Spleen (tissue), 11 donors: ENCODE measurements at regions not wholly inside any gene's neighbourhood (a gene's known extent, or its start where the extent isn't known, plus 50 kb on each side); places are given as distances from the start of the nearest gene placed in this dataset.
A peak's percentile ranks its signal among the peaks of the same experiment; 100 is the strongest.

Source experiments
- DNase-seq: peaks from one replicate; pipeline ENCODE4 v3.0.0-alpha.2; 2020
- H3K27ac ChIP-seq, 8 donors: fragments of 200-600 bp; sonication (generic) in 7 of 8; 1 replicate in 4 of 8; 2 replicates in 4 of 8; pipeline versions ENCODE4 v1.5.0 to v1.8.0; 2016 to 2021; ENCODE audit warnings: inconsistent platforms in 4 of 8, mild to moderate bottlenecking in 4 of 8, moderate library complexity in 1 of 8
- H3K27me3 ChIP-seq, 7 donors: fragments of 200-600 bp; sonication (generic) in 6 of 7; replicated peaks in 1 of 7; 1 replicate in 4 of 7; 2 replicates in 3 of 7; pipeline versions ENCODE4 v1.5.0 to v1.8.0; 2016 to 2021; ENCODE audit warnings: inconsistent platforms in 3 of 7, mild to moderate bottlenecking in 1 of 7
- H3K36me3 ChIP-seq, 6 donors: fragments of 200-600 bp; sonication (generic) in 5 of 6; 1 replicate in 4 of 6; 2 replicates in 2 of 6; pipeline versions ENCODE4 v1.5.0 to v1.8.0; 2016 to 2021; ENCODE audit warnings: inconsistent platforms in 2 of 6
- H3K4me1 ChIP-seq, 6 donors: fragments of 200-600 bp; sonication (generic) in 5 of 6; 1 replicate in 3 of 6; 2 replicates in 3 of 6; pipeline versions ENCODE4 v1.5.0 to v1.8.0; 2016 to 2021; ENCODE audit warnings: inconsistent platforms in 3 of 6
- H3K4me3 ChIP-seq, 8 donors: fragments of 200-600 bp; sonication (generic) in 7 of 8; 1 replicate in 4 of 8; 2 replicates in 4 of 8; pipeline versions ENCODE4 v1.5.0 to v1.8.0; 2016 to 2021; ENCODE audit warnings: inconsistent platforms in 4 of 8, mild to moderate bottlenecking in 4 of 8, moderate library complexity in 2 of 8
- H3K9me3 ChIP-seq, 8 donors: fragments of 200-600 bp; sonication (generic) in 7 of 8; 1 replicate in 4 of 8; 2 replicates in 4 of 8; pipeline versions ENCODE4 v1.5.0 to v1.8.0; 2016 to 2021; ENCODE audit warnings: inconsistent platforms in 4 of 8
- POLR2A ChIP-seq, 3 donors: fragments of 450-650 bp; IDR thresholded peaks; one replicate each; pipeline ENCODE4 v1.5.1; 2017; ENCODE audit warnings: antibody characterized with exemption in 3 of 3, mild to moderate bottlenecking in 1 of 3
- POLR2AphosphoS5 ChIP-seq, 3 donors: sonication (generic); formaldehyde crosslinking; IDR thresholded peaks; one replicate each; pipeline ENCODE4 v1.5.1; 2017; ENCODE audit warnings: antibody characterized with exemption in 3 of 3
- WGBS, 5 donors: extraction: QIAGEN DNeasy Blood & Tissue Kit in 3 of 5; methylation state at CpG; one replicate each; pipeline versions ENCODE4 v1.1.5 to v1.1.7; 2013 to 2018; 5-methylcytosine and 5-hydroxymethylcytosine counted together
- intact Hi-C: fragments of 100-400 bp; cut with DNase I; formaldehyde crosslinking; loops from one replicate; pipeline ENCODE4 v1.15.0; 2023; ENCODE audit warnings: low total_unique reads
- TF ChIP-seq, protein P1 (sequence below), 11 experiments: fragments of 200-600 bp in 7 of 11; fragments of 450-650 bp in 4 of 11; sonication (generic) in 4 of 11; IDR thresholded peaks in 8 of 11; conservative IDR thresholded peaks in 3 of 11; 1 replicate in 7 of 11; 2 replicates in 4 of 11; pipeline versions ENCODE4 v1.4.0 to v1.8.0; 2016 to 2021; ENCODE audit warnings: antibody characterized with exemption in 11 of 11, inconsistent platforms in 4 of 11, mild to moderate bottlenecking in 1 of 11
- donor health status: healthy with polysubstance abuse.
- donor health status: DM: no; HTN: no; CAD: no; lungs with moderate emphysema.
- donor health status: DM: no; HTN: no; CAD: no.
- donor health status: Bipolar disorder and iron deficiency.
- donor health status: healthy.
- donor health status: DM: no; HTN: no; CAD: no.
- donor health status: DM: yes; HTN: yes; CAD: no.

- TF ChIP-seq, protein P1, sequence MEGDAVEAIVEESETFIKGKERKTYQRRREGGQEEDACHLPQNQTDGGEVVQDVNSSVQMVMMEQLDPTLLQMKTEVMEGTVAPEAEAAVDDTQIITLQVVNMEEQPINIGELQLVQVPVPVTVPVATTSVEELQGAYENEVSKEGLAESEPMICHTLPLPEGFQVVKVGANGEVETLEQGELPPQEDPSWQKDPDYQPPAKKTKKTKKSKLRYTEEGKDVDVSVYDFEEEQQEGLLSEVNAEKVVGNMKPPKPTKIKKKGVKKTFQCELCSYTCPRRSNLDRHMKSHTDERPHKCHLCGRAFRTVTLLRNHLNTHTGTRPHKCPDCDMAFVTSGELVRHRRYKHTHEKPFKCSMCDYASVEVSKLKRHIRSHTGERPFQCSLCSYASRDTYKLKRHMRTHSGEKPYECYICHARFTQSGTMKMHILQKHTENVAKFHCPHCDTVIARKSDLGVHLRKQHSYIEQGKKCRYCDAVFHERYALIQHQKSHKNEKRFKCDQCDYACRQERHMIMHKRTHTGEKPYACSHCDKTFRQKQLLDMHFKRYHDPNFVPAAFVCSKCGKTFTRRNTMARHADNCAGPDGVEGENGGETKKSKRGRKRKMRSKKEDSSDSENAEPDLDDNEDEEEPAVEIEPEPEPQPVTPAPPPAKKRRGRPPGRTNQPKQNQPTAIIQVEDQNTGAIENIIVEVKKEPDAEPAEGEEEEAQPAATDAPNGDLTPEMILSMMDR (IDR thresholded peaks at IDR 0.05 in 8 of 11, conservative IDR thresholded peaks at IDR 0.05 in 3 of 11): no peak
- TF ChIP-seq POLR2A (IDR thresholded peaks at IDR 0.05) (no peak), POLR2AphosphoS5 (IDR thresholded peaks at IDR 0.05) (no peak)
- intact Hi-C loops: no loop called here
- DNase-seq: no peak
Measured at GRCh38 chr16:65494080-65494479, 372.2 kb upstream of the CDH11 start.

GRCh38 chr16:65490286-65490685 is 368.4 kb upstream of the CDH11 start:
- H3K27me3 ChIP-seq: no peaks in the 10 kb centered on the region
- TF ChIP-seq POLR2A (IDR thresholded peaks at IDR 0.05) (no peak), POLR2AphosphoS5 (IDR thresholded peaks at IDR 0.05) (no peak)
- TF ChIP-seq, protein P1 (IDR thresholded peaks at IDR 0.05 in 8 of 11, conservative IDR thresholded peaks at IDR 0.05 in 3 of 11): no peak
- H3K4me1 ChIP-seq: no peaks in the 10 kb centered on the region
- H3K27ac ChIP-seq: no peak overlapping the region
- H3K36me3 ChIP-seq: no peaks in the 10 kb centered on the region
- WGBS, 5 donors: 73 to 89% (median 85%) methylated on average over 4 of the region's 4 CpGs
- no peak for DNase-seq
- no peak overlapping the region for H3K4me3 ChIP-seq
- peaks cover 0 to 4% (median 0%) of the 10 kb centered on the region in 8 donors for H3K9me3 ChIP-seq
- intact Hi-C loops: no loop called here

More at GRCh38 chr16:65494080-65494479, 372.2 kb upstream of the CDH11 start:
- Histone ChIP-seq H3K27ac (no peak overlapping the region), H3K36me3 (no peaks in the 10 kb centered on the region), H3K27me3 (no peaks in the 10 kb centered on the region), H3K4me3 (no peak overlapping the region), H3K9me3 (peaks cover 0 to 4% (median 0%) of the 10 kb centered on the region in 8 donors), H3K4me1 (no peaks in the 10 kb centered on the region)
- 87 to 96% (median 89%) methylated on average over 1 of the region's 1 CpG for WGBS, 5 donors

DNA sequence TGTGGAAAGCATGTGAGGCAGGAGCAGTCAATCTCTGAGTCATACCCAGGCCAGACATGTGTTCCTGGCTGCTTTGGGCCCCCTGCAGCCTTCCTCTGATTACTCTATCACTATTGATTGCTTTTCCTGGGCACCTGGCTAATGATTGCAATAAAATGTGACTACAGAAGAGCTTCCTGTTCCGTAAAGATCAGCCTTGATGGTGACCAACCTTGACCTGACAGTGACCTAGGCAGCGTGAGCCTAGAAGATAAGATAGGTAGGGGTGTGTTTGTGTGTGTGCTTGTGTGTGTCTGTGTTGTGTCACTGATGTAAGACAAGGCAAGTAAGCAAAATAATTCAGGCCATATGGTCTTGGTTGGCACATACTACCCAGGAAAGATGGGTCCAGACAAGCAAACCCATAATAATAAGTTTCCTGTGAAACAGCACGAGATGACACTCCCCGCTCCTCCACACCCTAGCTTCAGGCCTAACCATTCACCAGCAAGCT is 367.7 kb upstream of the CDH11 start:
- TF ChIP-seq POLR2AphosphoS5 (IDR thresholded peaks at IDR 0.05): peak in 1 of 3 donors; percentile 25
- TF ChIP-seq, protein P1 (IDR thresholded peaks at IDR 0.05 in 8 of 11, conservative IDR thresholded peaks at IDR 0.05 in 3 of 11): no peak
- intact Hi-C loops: no loop called here
- DNase-seq: no peak
- Histone ChIP-seq H3K4me3 (no peak overlapping the region), H3K36me3 (no peaks in the 10 kb centered on the region), H3K27me3 (no peaks in the 10 kb centered on the region), H3K4me1 (no peaks in the 10 kb centered on the region), H3K27ac (no peak overlapping the region), H3K9me3 (peaks cover 0 to 4% (median 0%) of the 10 kb centered on the region in 8 donors)
- 65 to 74% (median 71%) methylated on average over 4 of the region's 4 CpGs for WGBS, 5 donors

DNA sequence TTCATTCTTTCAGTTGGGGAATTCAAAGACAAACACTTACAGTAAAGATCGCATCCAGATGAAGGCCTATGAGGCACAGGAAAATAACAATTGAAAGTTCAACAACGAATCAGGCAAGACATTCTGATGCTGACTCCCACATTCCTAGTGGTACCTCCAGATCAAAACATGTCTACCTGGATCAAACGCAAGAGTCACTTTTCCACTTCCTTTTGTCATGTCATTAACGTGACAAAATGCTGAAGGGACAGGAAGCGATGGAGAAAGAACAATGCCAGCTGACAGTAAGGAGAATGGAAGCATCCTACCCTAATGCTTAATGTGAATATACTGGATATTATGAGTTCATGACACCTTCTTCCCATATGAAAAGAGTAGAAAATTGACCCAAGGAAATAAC is 365.4 kb upstream of the CDH11 start:
- Histone ChIP-seq H3K9me3 (peaks cover 0 to 4% (median 0%) of the 10 kb centered on the region in 8 donors), H3K36me3 (no peaks in the 10 kb centered on the region), H3K4me1 (no peaks in the 10 kb centered on the region), H3K27ac (no peak overlapping the region), H3K27me3 (no peaks in the 10 kb centered on the region), H3K4me3 (no peak overlapping the region)
- intact Hi-C loops: no loop called here
- WGBS, 5 donors: 68 to 76% (median 74%) methylated on average over 5 of the region's 5 CpGs
- no peak for TF ChIP-seq POLR2AphosphoS5 (IDR thresholded peaks at IDR 0.05)
- no peak for TF ChIP-seq POLR2A (IDR thresholded peaks at IDR 0.05)
- TF ChIP-seq, protein P1 (IDR thresholded peaks at IDR 0.05 in 8 of 11, conservative IDR thresholded peaks at IDR 0.05 in 3 of 11): no peak
- DNase-seq: no peak
